Left lung (tissue), 4 donors: ENCODE measurements at regions not wholly inside any gene's neighbourhood (a gene's known extent, or its start where the extent isn't known, plus 50 kb on each side); places are given as distances from the start of the nearest gene placed in this dataset.

ENCODE experiments used
- ATAC-seq: fragments of 200-7000 bp; cut with Tn5 transposase; one replicate; pipeline ENCODE4 v1.9.1; 2020; ENCODE audit warnings: moderate library complexity
- DNase-seq, 4 donors: peaks; one replicate each; pipeline ENCODE4 v3.0.0-alpha.2; 2013 to 2020
- H3K27ac ChIP-seq, 2 donors: fragments of 200-600 bp; sonication (generic) in 1 of 2; one replicate each; pipeline versions ENCODE4 v1.5.0 to v1.8.0; 2020 to 2021
- H3K27me3 ChIP-seq, 2 donors: fragments of 200-600 bp; sonication (generic) in 1 of 2; one replicate each; pipeline versions ENCODE4 v1.5.0 to v1.8.0; 2020 to 2021
- H3K36me3 ChIP-seq, 2 donors: fragments of 200-600 bp; sonication (generic) in 1 of 2; one replicate each; pipeline versions ENCODE4 v1.5.0 to v1.8.0; 2020 to 2021
- H3K4me1 ChIP-seq, 2 donors: fragments of 200-600 bp; one replicate each; pipeline ENCODE4 v1.8.0; 2021
- H3K4me3 ChIP-seq, 2 donors: fragments of 200-600 bp; sonication (generic) in 1 of 2; one replicate each; pipeline versions ENCODE4 v1.5.0 to v1.8.0; 2020 to 2021; ENCODE audit warnings: mild to moderate bottlenecking in 1 of 2
- H3K9me3 ChIP-seq, 2 donors: fragments of 200-600 bp; sonication (generic) in 1 of 2; one replicate each; pipeline versions ENCODE4 v1.5.0 to v1.8.0; 2020 to 2021
- intact Hi-C, 2 donors: fragments of 100-400 bp; cut with DNase I; formaldehyde crosslinking; loops; one replicate each; pipeline versions ENCODE4 v1.11.2 to v1.14.2; 2022
- TF ChIP-seq, protein P1 (sequence below), 2 donors: fragments of 200-600 bp; sonication (generic) in 1 of 2; IDR thresholded peaks; one replicate each; pipeline versions ENCODE4 v1.5.0 to v1.8.0; 2021; ENCODE audit warnings: antibody characterized with exemption in 2 of 2
- donor health status: DM: no; HTN: yes; CAD: no.
- donor health status: DM: no; HTN: no; CAD: no.

DNA sequence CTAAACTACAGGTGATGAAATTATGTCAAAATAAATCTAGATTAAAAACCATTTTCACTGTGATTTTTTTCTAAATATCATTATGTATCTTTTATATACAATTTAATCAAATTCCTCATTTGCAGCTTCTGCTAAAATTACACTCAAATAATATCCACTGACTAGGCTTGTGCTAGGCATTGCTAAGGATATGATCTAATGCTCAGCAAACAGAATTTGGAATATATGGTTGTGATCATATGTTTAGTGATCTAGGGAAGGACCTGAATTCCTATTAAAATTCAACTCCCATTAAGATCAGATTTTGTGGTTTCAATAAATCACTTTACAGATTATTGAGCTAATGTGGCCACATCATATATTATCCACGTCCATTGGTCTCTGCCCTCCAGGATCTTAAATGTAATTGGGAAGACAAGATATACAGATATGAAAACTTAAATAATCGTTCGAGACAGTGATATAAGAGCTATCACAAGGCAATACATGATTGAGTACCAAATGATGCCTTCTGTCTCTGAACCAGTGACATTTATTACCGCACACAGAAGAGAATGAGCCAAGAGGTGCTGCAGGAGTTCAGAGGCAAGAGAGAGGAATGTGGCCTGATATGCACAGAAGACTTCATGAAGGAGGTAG is 206.0 kb upstream of the RPS6KA3 start:
- no peaks in the 10 kb centered on the region for H3K4me1 ChIP-seq
- H3K4me3 ChIP-seq, result no peak overlapping the region
- peaks cover 0 to 3% of the 10 kb centered on the region in 2 donors for H3K27me3 ChIP-seq
- DNase-seq (no peak), ATAC-seq (no peak)
- no peak overlapping the region for H3K27ac ChIP-seq
- H3K36me3 ChIP-seq, result no peaks in the 10 kb centered on the region
- H3K9me3 ChIP-seq, result no peaks in the 10 kb centered on the region
- TF ChIP-seq, protein P1, sequence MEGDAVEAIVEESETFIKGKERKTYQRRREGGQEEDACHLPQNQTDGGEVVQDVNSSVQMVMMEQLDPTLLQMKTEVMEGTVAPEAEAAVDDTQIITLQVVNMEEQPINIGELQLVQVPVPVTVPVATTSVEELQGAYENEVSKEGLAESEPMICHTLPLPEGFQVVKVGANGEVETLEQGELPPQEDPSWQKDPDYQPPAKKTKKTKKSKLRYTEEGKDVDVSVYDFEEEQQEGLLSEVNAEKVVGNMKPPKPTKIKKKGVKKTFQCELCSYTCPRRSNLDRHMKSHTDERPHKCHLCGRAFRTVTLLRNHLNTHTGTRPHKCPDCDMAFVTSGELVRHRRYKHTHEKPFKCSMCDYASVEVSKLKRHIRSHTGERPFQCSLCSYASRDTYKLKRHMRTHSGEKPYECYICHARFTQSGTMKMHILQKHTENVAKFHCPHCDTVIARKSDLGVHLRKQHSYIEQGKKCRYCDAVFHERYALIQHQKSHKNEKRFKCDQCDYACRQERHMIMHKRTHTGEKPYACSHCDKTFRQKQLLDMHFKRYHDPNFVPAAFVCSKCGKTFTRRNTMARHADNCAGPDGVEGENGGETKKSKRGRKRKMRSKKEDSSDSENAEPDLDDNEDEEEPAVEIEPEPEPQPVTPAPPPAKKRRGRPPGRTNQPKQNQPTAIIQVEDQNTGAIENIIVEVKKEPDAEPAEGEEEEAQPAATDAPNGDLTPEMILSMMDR (IDR thresholded peaks at IDR 0.05), result no peak
- intact Hi-C loops, result no loop called here

- DNase-seq (no peak), ATAC-seq (no peak)
- H3K36me3 ChIP-seq, result no peaks in the 10 kb centered on the region
- H3K27ac ChIP-seq, result no peak overlapping the region
- H3K4me1 ChIP-seq, result no peaks in the 10 kb centered on the region
- intact Hi-C loops, result no loop called here
- TF ChIP-seq, protein P1 (IDR thresholded peaks at IDR 0.05), result no peak
- H3K9me3 ChIP-seq, result no peaks in the 10 kb centered on the region
- peaks cover 0 to 4% of the 10 kb centered on the region in 2 donors for H3K27me3 ChIP-seq
- no peak overlapping the region for H3K4me3 ChIP-seq
Measured at GRCh38 chrX:20472148-20472547, 205.4 kb upstream of the RPS6KA3 start.

DNA sequence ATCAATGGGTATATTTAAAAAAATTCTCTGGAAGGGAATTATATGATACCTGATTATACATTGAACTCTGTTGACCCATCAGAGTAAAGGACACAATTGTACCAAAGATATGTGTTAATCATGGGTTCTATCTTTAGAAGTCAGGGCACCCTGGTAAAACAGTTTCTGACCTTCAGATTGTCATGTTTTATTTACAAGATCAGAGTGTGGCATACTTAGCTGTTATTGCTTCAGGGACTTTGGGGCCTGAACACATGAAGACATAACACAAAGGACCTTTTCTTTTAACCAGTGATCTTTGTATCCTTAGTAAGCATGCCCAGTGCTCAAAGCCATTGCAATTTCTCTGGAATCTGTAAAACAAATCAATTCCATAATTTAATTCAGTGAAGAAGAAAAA is 204.8 kb upstream of the RPS6KA3 start:
- TF ChIP-seq, protein P1 (IDR thresholded peaks at IDR 0.05), result no peak
- no peak for DNase-seq
- Histone ChIP-seq H3K4me1 (no peaks in the 10 kb centered on the region), H3K9me3 (no peaks in the 10 kb centered on the region), H3K4me3 (no peak overlapping the region), H3K36me3 (no peaks in the 10 kb centered on the region), H3K27me3 (peaks cover 0 to 4% of the 10 kb centered on the region in 2 donors), H3K27ac (no peak overlapping the region)
- intact Hi-C loops, result no loop called here
- no peak for ATAC-seq

GRCh38 chrX:20463296-20464075 is 196.8 kb upstream of the RPS6KA3 start:
- Histone ChIP-seq H3K9me3 (no peaks in the 10 kb centered on the region), H3K4me3 (no peak overlapping the region), H3K4me1 (no peaks in the 10 kb centered on the region), H3K36me3 (no peaks in the 10 kb centered on the region), H3K27ac (no peak overlapping the region), H3K27me3 (peaks cover 0 to 14% of the 10 kb centered on the region in 2 donors)
- no peak for DNase-seq
- ATAC-seq, result peak; percentile 49
- TF ChIP-seq, protein P1 (IDR thresholded peaks at IDR 0.05), result no peak
- intact Hi-C loops, result no loop called here

DNA sequence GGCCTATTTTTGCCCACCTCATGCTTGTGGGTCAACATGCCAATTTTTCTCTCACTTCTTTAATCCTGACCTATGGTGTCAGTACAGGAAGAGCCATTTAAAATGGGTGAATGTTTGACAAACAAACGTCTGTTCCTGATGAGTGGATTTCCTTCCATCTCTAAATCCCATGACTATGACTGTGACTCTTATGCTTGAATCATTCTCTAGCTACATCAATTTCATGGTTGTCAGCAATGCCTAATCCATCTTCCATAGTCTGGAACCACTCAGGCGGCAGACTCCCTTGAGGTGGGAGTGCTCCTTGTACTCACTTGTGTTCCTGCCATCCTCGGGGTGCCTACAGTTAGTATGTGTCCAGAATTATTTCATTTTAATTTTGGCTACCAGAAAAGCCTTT is 194.9 kb upstream of the RPS6KA3 start:
- ATAC-seq (no peak), DNase-seq (no peak)
- Histone ChIP-seq H3K4me1 (no peaks in the 10 kb centered on the region), H3K36me3 (no peaks in the 10 kb centered on the region), H3K9me3 (no peaks in the 10 kb centered on the region), H3K4me3 (no peak overlapping the region), H3K27ac (no peak overlapping the region), H3K27me3 (peaks cover 0 to 14% of the 10 kb centered on the region in 2 donors)
- TF ChIP-seq, protein P1 (IDR thresholded peaks at IDR 0.05), result no peak
- intact Hi-C loops, result no loop called here
